HEK293 (cell line): ENCODE measurements at regions not wholly inside any gene's neighbourhood (a gene's known extent, or its start where the extent isn't known, plus 50 kb on each side); places are given as distances from the start of the nearest gene placed in this dataset.

Experiments
- CTCF ChIA-PET: fragments of 350-600 bp; formaldehyde crosslinking; extraction: SDS; loops from one replicate; lab custom pipeline; 2021; ENCODE audit warnings: antibody characterized with exemption; lab: Yijun Ruan, JAX
- POLR2A ChIA-PET: fragments of 300-600 bp; formaldehyde crosslinking; extraction: SDS; loops from one replicate; lab custom pipeline; 2020; ENCODE audit warnings: antibody characterized with exemption, inconsistent platforms; lab: Yijun Ruan, JAX
- H3K27ac ChIP-seq: fragments of 200-500 bp; sonication (Bioruptor generic); 2 replicates; pipeline ENCODE4 v1.5.1; 2014; ENCODE audit warnings: low read depth, low read length, control low read depth, inconsistent platforms; ENCODE audit errors: extremely low read depth
- H3K36me3 ChIP-seq, 2 experiments: fragments of 200-500 bp in 1 of 2; sonication (Bioruptor generic) in 1 of 2; 1 replicate in 1 of 2; 2 replicates in 1 of 2; pipeline ENCODE4 v1.5.1; 2014 to 2017; ENCODE audit warnings: inconsistent platforms in 2 of 2, low read length in 2 of 2; ENCODE audit not compliant: control insufficient read depth in 2 of 2, insufficient read depth in 1 of 2
- H3K4me1 ChIP-seq: fragments of 200-500 bp; sonication (Bioruptor generic); 2 replicates; pipeline ENCODE4 v1.5.1; 2014; ENCODE audit warnings: mild to moderate bottlenecking, low read length, inconsistent platforms; ENCODE audit not compliant: control insufficient read depth, insufficient read depth
- H3K4me3 ChIP-seq: 2 replicates; pipeline ENCODE4 v1.5.1; 2011; ENCODE audit warnings: low read depth, mild to moderate bottlenecking, control low read depth, low read length, moderate library complexity
- H3K9me3 ChIP-seq: fragments of 200-500 bp; sonication (Bioruptor generic); 2 replicates; pipeline ENCODE4 v1.5.1; 2014; ENCODE audit warnings: low read depth, low read length, inconsistent platforms; ENCODE audit not compliant: control insufficient read depth, insufficient read depth
- GLI2 ChIP-seq: fragments of 450-650 bp; formaldehyde crosslinking; IDR thresholded peaks from 2 replicates; pipeline ENCODE4; 2017; ENCODE audit warnings: missing biosample characterization, missing genetic modification characterization, low read depth, borderline replicate concordance
- HIC1 ChIP-seq: fragments of 450-650 bp; formaldehyde crosslinking; IDR thresholded peaks from 2 replicates; pipeline ENCODE4 v1.5.1; 2016; ENCODE audit warnings: missing biosample characterization, missing genetic modification characterization
- INSM2 ChIP-seq: fragments of 450-650 bp; formaldehyde crosslinking; IDR thresholded peaks from 2 replicates; pipeline ENCODE4 v1.5.1; 2016; ENCODE audit warnings: missing biosample characterization, missing genetic modification characterization
- KLF1 ChIP-seq: fragments of 450-650 bp; formaldehyde crosslinking; IDR thresholded peaks from 2 replicates; pipeline ENCODE4 v1.5.1; 2016; ENCODE audit warnings: missing biosample characterization, missing genetic modification characterization
- MZF1 ChIP-seq: fragments of 450-650 bp; formaldehyde crosslinking; IDR thresholded peaks from 2 replicates; pipeline ENCODE4 v1.5.1; 2017; ENCODE audit warnings: missing biosample characterization, missing genetic modification characterization, borderline replicate concordance
- PRDM1 ChIP-seq: fragments of 450-650 bp; formaldehyde crosslinking; IDR thresholded peaks from 2 replicates; pipeline ENCODE4; 2016; ENCODE audit warnings: missing biosample characterization, missing genetic modification characterization
- SETDB1 ChIP-seq: IDR thresholded peaks from one replicate; pipeline ENCODE4 v1.6.1; 2017; ENCODE audit warnings: mild to moderate bottlenecking, low read length, moderate library complexity, mixed read lengths; ENCODE audit not compliant: insufficient read length
- TRIM28 ChIP-seq: IDR thresholded peaks from 2 replicates; pipeline ENCODE4 v1.6.1; 2011; ENCODE audit warnings: low read length, control low read depth, borderline replicate concordance
- ZBTB26 ChIP-seq: fragments of 450-650 bp; formaldehyde crosslinking; optimal IDR thresholded peaks from 2 replicates; pipeline ENCODE3; 2016; ENCODE audit warnings: missing biosample characterization, mild to moderate bottlenecking, missing genetic modification characterization
- ZNF10 ChIP-seq: fragments of 450-650 bp; formaldehyde crosslinking; IDR thresholded peaks from 2 replicates; pipeline ENCODE4 v1.5.1; 2017; ENCODE audit warnings: missing biosample characterization, missing genetic modification characterization
- ZNF133 ChIP-seq: fragments of 450-650 bp; formaldehyde crosslinking; IDR thresholded peaks from 2 replicates; pipeline ENCODE4 v1.5.1; 2016; ENCODE audit warnings: missing biosample characterization, missing genetic modification characterization
- ZNF354C ChIP-seq: fragments of 450-650 bp; formaldehyde crosslinking; IDR thresholded peaks from 2 replicates; pipeline ENCODE4 v1.5.1; 2016; ENCODE audit warnings: missing biosample characterization, missing genetic modification characterization, low read depth, borderline replicate concordance
- ZNF426 ChIP-seq: fragments of 450-650 bp; formaldehyde crosslinking; IDR thresholded peaks from 2 replicates; pipeline ENCODE4 v1.5.1; 2017; ENCODE audit warnings: missing biosample characterization, missing genetic modification characterization, mild to moderate bottlenecking, inconsistent platforms, moderate library complexity
- ZNF529 ChIP-seq: fragments of 450-650 bp; formaldehyde crosslinking; IDR thresholded peaks from 2 replicates; pipeline ENCODE4 v1.5.1; 2017; ENCODE audit warnings: missing genetic modification characterization, missing biosample characterization; ENCODE audit not compliant: insufficient replicate concordance
- ZNF560 ChIP-seq: fragments of 450-650 bp; formaldehyde crosslinking; IDR thresholded peaks from 2 replicates; pipeline ENCODE4 v1.5.1; 2017; ENCODE audit warnings: missing biosample characterization, missing genetic modification characterization, borderline replicate concordance
- ZNF561 ChIP-seq: fragments of 450-650 bp; IDR thresholded peaks from 2 replicates; pipeline ENCODE4 v1.5.1; 2018; ENCODE audit warnings: missing biosample characterization, missing genetic modification characterization, borderline replicate concordance
- ZNF596 ChIP-seq: fragments of 450-650 bp; IDR thresholded peaks from 2 replicates; pipeline ENCODE4 v1.5.0; 2018; ENCODE audit warnings: missing biosample characterization, mild to moderate bottlenecking, missing genetic modification characterization, moderate library complexity
- ZNF660 ChIP-seq: fragments of 450-650 bp; IDR thresholded peaks from 2 replicates; pipeline ENCODE4 v1.5.1; 2018; ENCODE audit warnings: missing biosample characterization, mild to moderate bottlenecking, missing genetic modification characterization
- ZNF701 ChIP-seq: fragments of 450-650 bp; formaldehyde crosslinking; IDR thresholded peaks from 2 replicates; pipeline ENCODE4 v1.5.1; 2016; ENCODE audit warnings: missing biosample characterization, missing genetic modification characterization
- ZNF747 ChIP-seq: fragments of 450-650 bp; formaldehyde crosslinking; IDR thresholded peaks from 2 replicates; pipeline ENCODE4 v1.5.1; 2016; ENCODE audit warnings: missing biosample characterization, missing genetic modification characterization
- TF ChIP-seq, protein P1 (sequence below): fragments of 450-650 bp; formaldehyde crosslinking; IDR thresholded peaks from 2 replicates; pipeline ENCODE4 v1.5.1; 2016; ENCODE audit warnings: missing biosample characterization, missing genetic modification characterization, borderline replicate concordance
- TF ChIP-seq, protein P2 (sequence below): fragments of 450-650 bp; formaldehyde crosslinking; IDR thresholded peaks from 2 replicates; pipeline ENCODE4 v1.5.1; 2017; ENCODE audit warnings: missing biosample characterization, missing genetic modification characterization
- TF ChIP-seq, protein P3 (sequence below): fragments of 450-650 bp; IDR thresholded peaks from 2 replicates; pipeline ENCODE4 v1.5.1; 2018; ENCODE audit warnings: missing biosample characterization, mild to moderate bottlenecking, missing genetic modification characterization

GRCh38 chr2:138334323-138334722, 167.2 kb upstream of the SPOPL start:
- ChIA-PET CTCF (no interaction called here), POLR2A (no interaction called here)
- Histone ChIP-seq H3K9me3 (no peaks in the 10 kb centered on the region), H3K4me3 (no peak overlapping the region), H3K4me1 (no peaks in the 10 kb centered on the region), H3K36me3 (no peaks in the 10 kb centered on the region), H3K27ac (no peak overlapping the region)
- TF ChIP-seq GLI2 (tag by site-specific recombination): no peak
- TF ChIP-seq, protein P1, sequence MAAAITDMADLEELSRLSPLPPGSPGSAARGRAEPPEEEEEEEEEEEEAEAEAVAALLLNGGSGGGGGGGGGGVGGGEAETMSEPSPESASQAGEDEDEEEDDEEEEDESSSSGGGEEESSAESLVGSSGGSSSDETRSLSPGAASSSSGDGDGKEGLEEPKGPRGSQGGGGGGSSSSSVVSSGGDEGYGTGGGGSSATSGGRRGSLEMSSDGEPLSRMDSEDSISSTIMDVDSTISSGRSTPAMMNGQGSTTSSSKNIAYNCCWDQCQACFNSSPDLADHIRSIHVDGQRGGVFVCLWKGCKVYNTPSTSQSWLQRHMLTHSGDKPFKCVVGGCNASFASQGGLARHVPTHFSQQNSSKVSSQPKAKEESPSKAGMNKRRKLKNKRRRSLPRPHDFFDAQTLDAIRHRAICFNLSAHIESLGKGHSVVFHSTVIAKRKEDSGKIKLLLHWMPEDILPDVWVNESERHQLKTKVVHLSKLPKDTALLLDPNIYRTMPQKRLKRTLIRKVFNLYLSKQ (tag by site-specific recombination): no peak
- no peak for TF ChIP-seq ZBTB26 (tag by site-specific recombination)
- no peak for TF ChIP-seq ZNF560
- no peak for TF ChIP-seq MZF1 (tag by site-specific recombination)
- no peak for TF ChIP-seq ZNF426 (tag by site-specific recombination)
- TF ChIP-seq TRIM28: no peak
- TF ChIP-seq ZNF529: no peak
- no peak for TF ChIP-seq ZNF133
- no peak for TF ChIP-seq ZNF747 (tag by site-specific recombination)
- TF ChIP-seq, protein P2, sequence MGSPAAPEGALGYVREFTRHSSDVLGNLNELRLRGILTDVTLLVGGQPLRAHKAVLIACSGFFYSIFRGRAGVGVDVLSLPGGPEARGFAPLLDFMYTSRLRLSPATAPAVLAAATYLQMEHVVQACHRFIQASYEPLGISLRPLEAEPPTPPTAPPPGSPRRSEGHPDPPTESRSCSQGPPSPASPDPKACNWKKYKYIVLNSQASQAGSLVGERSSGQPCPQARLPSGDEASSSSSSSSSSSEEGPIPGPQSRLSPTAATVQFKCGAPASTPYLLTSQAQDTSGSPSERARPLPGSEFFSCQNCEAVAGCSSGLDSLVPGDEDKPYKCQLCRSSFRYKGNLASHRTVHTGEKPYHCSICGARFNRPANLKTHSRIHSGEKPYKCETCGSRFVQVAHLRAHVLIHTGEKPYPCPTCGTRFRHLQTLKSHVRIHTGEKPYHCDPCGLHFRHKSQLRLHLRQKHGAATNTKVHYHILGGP (tag by site-specific recombination): no peak
- no peak for TF ChIP-seq ZNF561 (tag by site-specific recombination)
- TF ChIP-seq KLF1 (tag by site-specific recombination): no peak
- TF ChIP-seq ZNF596 (tag by site-specific recombination): no peak
- no peak for TF ChIP-seq ZNF660 (tag by site-specific recombination)
- TF ChIP-seq, protein P3, sequence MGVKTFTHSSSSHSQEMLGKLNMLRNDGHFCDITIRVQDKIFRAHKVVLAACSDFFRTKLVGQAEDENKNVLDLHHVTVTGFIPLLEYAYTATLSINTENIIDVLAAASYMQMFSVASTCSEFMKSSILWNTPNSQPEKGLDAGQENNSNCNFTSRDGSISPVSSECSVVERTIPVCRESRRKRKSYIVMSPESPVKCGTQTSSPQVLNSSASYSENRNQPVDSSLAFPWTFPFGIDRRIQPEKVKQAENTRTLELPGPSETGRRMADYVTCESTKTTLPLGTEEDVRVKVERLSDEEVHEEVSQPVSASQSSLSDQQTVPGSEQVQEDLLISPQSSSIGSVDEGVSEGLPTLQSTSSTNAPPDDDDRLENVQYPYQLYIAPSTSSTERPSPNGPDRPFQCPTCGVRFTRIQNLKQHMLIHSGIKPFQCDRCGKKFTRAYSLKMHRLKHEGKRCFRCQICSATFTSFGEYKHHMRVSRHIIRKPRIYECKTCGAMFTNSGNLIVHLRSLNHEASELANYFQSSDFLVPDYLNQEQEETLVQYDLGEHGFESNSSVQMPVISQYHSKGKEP: no peak
- TF ChIP-seq PRDM1: no peak
- no peak for TF ChIP-seq ZNF701 (tag by site-specific recombination)
- no peak for TF ChIP-seq ZNF354C (tag by site-specific recombination)
- TF ChIP-seq SETDB1: no peak

DNA sequence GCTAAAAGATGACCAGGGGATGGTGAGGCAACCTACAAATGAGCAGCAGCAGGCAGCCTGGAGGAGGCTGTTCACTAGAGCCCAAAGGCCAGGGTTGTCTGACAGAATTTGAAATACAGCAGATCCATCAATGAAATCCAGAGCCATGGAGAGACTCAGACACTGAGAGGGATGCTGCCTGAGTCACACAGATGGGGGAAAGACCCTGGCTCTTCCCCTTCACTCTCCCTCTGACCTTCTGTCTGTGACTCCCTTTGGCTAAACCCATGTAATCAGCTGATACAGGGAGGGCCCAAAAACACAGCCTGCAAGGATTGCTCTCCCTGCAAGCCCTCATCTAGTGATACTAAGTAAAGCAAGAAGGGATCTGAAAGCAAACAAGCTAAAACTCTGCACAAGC, 166.5 kb upstream of the SPOPL start:
- Histone ChIP-seq H3K27ac (no peak overlapping the region), H3K36me3 (no peaks in the 10 kb centered on the region), H3K4me3 (no peak overlapping the region), H3K4me1 (no peaks in the 10 kb centered on the region), H3K9me3 (no peaks in the 10 kb centered on the region)
- ChIA-PET POLR2A (no interaction called here), CTCF (no interaction called here)
- TF ChIP-seq INSM2 (tag by site-specific recombination) (no peak), HIC1 (tag by site-specific recombination) (no peak), ZNF747 (tag by site-specific recombination) (no peak), ZNF561 (tag by site-specific recombination) (no peak), ZNF10 (no peak), ZNF133 (no peak)
